Pancreas (tissue), 10 donors: ENCODE measurements at regions not wholly inside any gene's neighbourhood (a gene's known extent, or its start where the extent isn't known, plus 50 kb on each side); places are given as distances from the start of the nearest gene placed in this dataset.

Experiments used
- ATAC-seq, 4 donors: fragments of 200-7000 bp; cut with Tn5 transposase; one replicate each; pipeline versions ENCODE4 v1.8.0 to v1.9.1; 2020; ENCODE audit warnings: mild to moderate bottlenecking in 4 of 4, moderate library complexity in 4 of 4
- DNase-seq, 6 donors: peaks; one replicate each; pipeline ENCODE4 v3.0.0-alpha.2; 2020
- FAIRE-seq: peaks from 2 replicates; lab custom pipeline; 2012; peaks lifted over from hg19 to GRCh38; lab: Jason Lieb, UNC
- H3K27ac ChIP-seq, 4 donors: fragments of 200-600 bp; sonication (generic); 1 replicate in 3 of 4; 2 replicates in 1 of 4; pipeline versions ENCODE4 v1.5.0 to v1.8.0; 2020
- H3K27me3 ChIP-seq, 4 donors: fragments of 200-600 bp; one replicate each; pipeline ENCODE4 v1.8.0; 2021
- H3K36me3 ChIP-seq, 3 donors: fragments of 200-600 bp; sonication (generic) in 1 of 3; one replicate each; pipeline versions ENCODE4 v1.5.0 to v1.8.0; 2020 to 2021
- H3K4me1 ChIP-seq, 3 donors: fragments of 200-600 bp; one replicate each; pipeline ENCODE4 v1.8.0; 2021
- H3K4me3 ChIP-seq, 4 donors: fragments of 200-600 bp; sonication (generic) in 2 of 4; one replicate each; pipeline versions ENCODE4 v1.5.0 to v1.8.0; 2020 to 2021
- H3K9me3 ChIP-seq, 4 donors: fragments of 200-600 bp; one replicate each; pipeline ENCODE4 v1.8.0; 2021
- CTCF ChIP-seq, 4 donors: fragments of 200-600 bp; sonication (generic) in 3 of 4; IDR thresholded peaks; one replicate each; pipeline versions ENCODE4 v1.5.0 to v1.8.0; 2021; ENCODE audit warnings: antibody characterized with exemption in 4 of 4
- WGBS, 2 donors: extraction: QIAGEN DNeasy Blood & Tissue Kit; methylation state at CpG; one replicate each; pipeline ENCODE4 v1.1.7; 2013; 5-methylcytosine and 5-hydroxymethylcytosine counted together
- intact Hi-C, 3 donors: fragments of 100-400 bp; cut with DNase I; formaldehyde crosslinking; loops; one replicate each; pipeline versions ENCODE4 v1.11.1 to v1.14.2; 2022
- donor health status: healthy with polysubstance abuse.
- donor health status: DM: no; HTN: no; CAD: no; lungs with moderate emphysema.
- donor health status: DM: no; HTN: no; CAD: no.
- donor health status: control.
- donor health status: control.
- donor health status: Bipolar disorder and iron deficiency.
- donor health status: DM: yes; HTN: yes; CAD: no.
- donor health status: DM: no; HTN: no; CAD: no.
- donor health status: DM: no; HTN: no; CAD: no.
- donor health status: DM: yes; HTN: yes; CAD: no.

GRCh38 chr10:28135258-28135657 lies 136.4 kb upstream of the ODAD2 start:
- ATAC-seq (no peak), DNase-seq (no peak), FAIRE-seq (no peak)
- no peak for TF ChIP-seq CTCF (IDR thresholded peaks at IDR 0.05)
- Histone ChIP-seq H3K36me3 (no peaks in the 10 kb centered on the region), H3K4me3 (no peak overlapping the region), H3K4me1 (no peaks in the 10 kb centered on the region), H3K27ac (no peak overlapping the region), H3K9me3 (no peaks in the 10 kb centered on the region), H3K27me3 (no peaks in the 10 kb centered on the region)
- intact Hi-C loops, result no loop called here

- intact Hi-C loops, result no loop called here
- TF ChIP-seq CTCF (IDR thresholded peaks at IDR 0.05), result no peak
- FAIRE-seq, result no peak
Measured at GRCh38 chr10:28130267-28130666, 131.4 kb upstream of the ODAD2 start.

GRCh38 chr10:28127881-28128280 lies 129.0 kb upstream of the ODAD2 start:
- no peaks in the 10 kb centered on the region for H3K27me3 ChIP-seq
- no peak overlapping the region for H3K27ac ChIP-seq
- H3K4me3 ChIP-seq, result no peak overlapping the region
- no peak for DNase-seq
- no peak for TF ChIP-seq CTCF (IDR thresholded peaks at IDR 0.05)
- no peak for FAIRE-seq
- H3K9me3 ChIP-seq, result no peaks in the 10 kb centered on the region
- intact Hi-C loops, result no loop called here
- H3K4me1 ChIP-seq, result no peaks in the 10 kb centered on the region
- no peak for ATAC-seq
- WGBS, 2 donors, result 96 to 99% methylated on average over 3 of the region's 3 CpGs
- no peaks in the 10 kb centered on the region for H3K36me3 ChIP-seq

More at GRCh38 chr10:28130267-28130666, 131.4 kb upstream of the ODAD2 start:
- H3K36me3 ChIP-seq, result no peaks in the 10 kb centered on the region
- WGBS, 2 donors, result 80 to 81% methylated on average over 3 of the region's 3 CpGs
- no peaks in the 10 kb centered on the region for H3K9me3 ChIP-seq
- H3K4me3 ChIP-seq, result no peak overlapping the region
- H3K27ac ChIP-seq, result no peak overlapping the region
- DNase-seq (no peak), ATAC-seq (no peak)
- no peaks in the 10 kb centered on the region for H3K27me3 ChIP-seq
- H3K4me1 ChIP-seq, result no peaks in the 10 kb centered on the region

- DNase-seq, result no peak
- no peak for ATAC-seq
Measured at GRCh38 chr10:28125701-28126100, 126.8 kb upstream of the ODAD2 start.

GRCh38 chr10:28120795-28121194 lies 121.9 kb upstream of the ODAD2 start:
- no peak for FAIRE-seq
- intact Hi-C loops, result no loop called here
- H3K4me1 ChIP-seq, result peaks cover 0 to 19% (median 0%) of the 10 kb centered on the region in 3 donors
- peak overlapping the region in 1 of 4 donors; percentile 20 for H3K27ac ChIP-seq
- no peaks in the 10 kb centered on the region for H3K36me3 ChIP-seq
- no peaks in the 10 kb centered on the region for H3K9me3 ChIP-seq
- TF ChIP-seq CTCF (IDR thresholded peaks at IDR 0.05), result no peak
- no peaks in the 10 kb centered on the region for H3K27me3 ChIP-seq
- DNase-seq, result no peak
- no peak overlapping the region for H3K4me3 ChIP-seq
- ATAC-seq, result no peak
- WGBS, 2 donors, result 70 to 72% methylated on average over 4 of the region's 4 CpGs

More at GRCh38 chr10:28125701-28126100, 126.8 kb upstream of the ODAD2 start:
- H3K4me1 ChIP-seq, result peaks cover 0 to under 1% (median 0%) of the 10 kb centered on the region in 3 donors
- no peaks in the 10 kb centered on the region for H3K36me3 ChIP-seq
- FAIRE-seq, result no peak
- no peak for TF ChIP-seq CTCF (IDR thresholded peaks at IDR 0.05)
- H3K4me3 ChIP-seq, result no peak overlapping the region
- no peak overlapping the region for H3K27ac ChIP-seq
- intact Hi-C loops, result no loop called here
- H3K27me3 ChIP-seq, result no peaks in the 10 kb centered on the region
- H3K9me3 ChIP-seq, result no peaks in the 10 kb centered on the region
